ENCODE measurements at regions not wholly inside any gene's neighbourhood (a gene's known extent, or its start where the extent isn't known, plus 50 kb on each side); places are given as distances from the start of the nearest gene placed in this dataset.

DNA sequence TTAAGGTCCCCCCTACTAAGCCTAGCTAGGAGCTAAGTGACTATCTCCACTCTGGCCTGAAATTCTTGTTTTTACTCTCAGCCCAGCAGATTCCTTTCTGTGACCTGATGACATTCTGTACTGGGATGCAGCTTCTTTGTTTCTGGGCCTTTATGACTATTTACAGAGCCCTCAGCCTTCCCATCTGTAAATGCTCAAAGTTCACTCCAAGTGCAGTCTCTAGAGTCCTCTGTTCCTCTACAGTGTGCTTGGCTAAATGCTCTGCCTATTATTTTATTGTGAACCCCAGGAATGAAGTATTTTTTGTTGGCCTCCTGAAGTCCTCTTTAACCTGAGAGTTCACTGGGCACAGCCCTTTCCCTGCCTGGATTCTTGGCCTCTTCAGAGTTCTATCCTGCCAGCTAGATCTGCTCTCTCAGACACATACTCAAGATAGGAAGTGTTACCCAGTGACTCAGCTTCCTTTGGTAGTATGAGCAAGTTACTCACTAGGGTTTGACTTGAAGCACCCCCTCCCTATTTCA, 278.1 kb upstream of the P2RY1 start:
- DNase-seq (ENCODE audit: low read depth, low spot score), result no peak
- Histone ChIP-seq H3K36me3 (ENCODE audit: insufficient read depth, insufficient read length, low read length) (no peaks in the 10 kb centered on the region), H3K9me3 (ENCODE audit: insufficient read depth, low read length) (no peaks in the 10 kb centered on the region), H3K9ac (ENCODE audit: insufficient read length, low read depth) (no peak overlapping the region), H3K4me1 (ENCODE audit: insufficient read depth, insufficient read length) (no peaks in the 10 kb centered on the region), H3K27me3 (ENCODE audit: insufficient read depth, insufficient read length) (no peaks in the 10 kb centered on the region), H3K4me3 (ENCODE audit: insufficient read length, low read depth) (no peak overlapping the region)
- TF ChIP-seq ZNF274 (IDR thresholded peaks at IDR 0.05; ENCODE audit: low read depth, low read length) (no peak), SUZ12 (IDR thresholded peaks at IDR 0.05; ENCODE audit: extremely low read depth, insufficient read depth, insufficient read length) (no peak)

DNA sequence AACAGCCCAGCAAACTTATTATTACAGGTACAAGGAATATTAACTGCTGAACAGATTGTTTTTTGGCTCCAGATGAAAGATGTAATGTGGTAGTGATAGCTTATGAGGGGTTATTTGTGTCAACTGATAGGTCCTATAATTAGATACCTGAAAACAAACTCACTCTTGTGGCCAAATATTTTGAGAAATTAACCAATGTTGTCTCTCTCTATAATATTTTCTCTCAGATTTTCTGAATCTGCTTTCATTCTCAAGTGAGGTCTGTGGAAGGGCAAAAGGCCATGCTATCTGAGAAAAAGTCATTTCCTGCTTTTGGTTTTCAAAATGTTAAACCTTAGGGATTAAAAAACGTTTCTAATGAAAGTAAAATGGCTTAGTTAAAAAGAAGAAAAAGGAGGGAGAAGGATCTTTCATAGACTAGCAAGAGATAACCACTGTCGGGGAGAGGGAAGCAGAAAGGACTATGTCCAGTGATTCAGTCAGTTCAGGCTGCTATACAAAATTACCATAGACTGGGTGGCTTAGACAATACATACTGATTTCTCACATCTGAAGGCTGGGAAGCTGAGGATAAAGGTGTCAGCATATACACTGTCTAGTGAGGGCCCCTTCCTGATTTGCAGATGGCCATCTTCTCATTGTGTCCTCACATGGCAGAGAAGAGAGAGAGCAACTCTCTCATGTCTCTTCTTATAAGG, 277.5 kb upstream of the P2RY1 start:
- no peak for DNase-seq (ENCODE audit: low read depth, low spot score)
- no peak overlapping the region for H3K4me3 ChIP-seq (ENCODE audit: insufficient read length, low read depth)

GRCh38 chr3:152558386-152558785, 276.5 kb upstream of the P2RY1 start:
- Histone ChIP-seq H3K4me1 (ENCODE audit: insufficient read depth, insufficient read length) (no peaks in the 10 kb centered on the region), H3K4me3 (ENCODE audit: insufficient read length, low read depth) (no peak overlapping the region), H3K9ac (ENCODE audit: insufficient read length, low read depth) (no peak overlapping the region), H3K27me3 (ENCODE audit: insufficient read depth, insufficient read length) (no peaks in the 10 kb centered on the region), H3K9me3 (ENCODE audit: insufficient read depth, low read length) (no peaks in the 10 kb centered on the region), H3K36me3 (ENCODE audit: insufficient read depth, insufficient read length, low read length) (no peaks in the 10 kb centered on the region)
- DNase-seq (ENCODE audit: low read depth, low spot score), result no peak
- no peak for TF ChIP-seq YY1 (IDR thresholded peaks at IDR 0.05; ENCODE audit: insufficient read depth, insufficient read length)
- no peak for TF ChIP-seq ZNF274 (IDR thresholded peaks at IDR 0.05; ENCODE audit: low read depth, low read length)
- no peak for TF ChIP-seq SUZ12 (IDR thresholded peaks at IDR 0.05; ENCODE audit: extremely low read depth, insufficient read depth, insufficient read length)

More for the DNA sequence above, 277.5 kb upstream of the P2RY1 start:
- Histone ChIP-seq H3K27me3 (ENCODE audit: insufficient read depth, insufficient read length) (no peaks in the 10 kb centered on the region), H3K36me3 (ENCODE audit: insufficient read depth, insufficient read length, low read length) (no peaks in the 10 kb centered on the region), H3K9ac (ENCODE audit: insufficient read length, low read depth) (no peak overlapping the region), H3K9me3 (ENCODE audit: insufficient read depth, low read length) (no peaks in the 10 kb centered on the region), H3K4me1 (ENCODE audit: insufficient read depth, insufficient read length) (no peaks in the 10 kb centered on the region)
- TF ChIP-seq ZNF274 (IDR thresholded peaks at IDR 0.05; ENCODE audit: low read depth, low read length) (no peak), SUZ12 (IDR thresholded peaks at IDR 0.05; ENCODE audit: extremely low read depth, insufficient read depth, insufficient read length) (no peak), YY1 (IDR thresholded peaks at IDR 0.05; ENCODE audit: insufficient read depth, insufficient read length) (no peak)

GRCh38 chr3:152559246-152559645, 275.7 kb upstream of the P2RY1 start:
- H3K9me3 ChIP-seq (ENCODE audit: insufficient read depth, low read length), result no peaks in the 10 kb centered on the region
- no peak overlapping the region for H3K9ac ChIP-seq (ENCODE audit: insufficient read length, low read depth)
- no peaks in the 10 kb centered on the region for H3K27me3 ChIP-seq (ENCODE audit: insufficient read depth, insufficient read length)
- no peak for DNase-seq (ENCODE audit: low read depth, low spot score)
- no peaks in the 10 kb centered on the region for H3K36me3 ChIP-seq (ENCODE audit: insufficient read depth, insufficient read length, low read length)
- H3K4me3 ChIP-seq (ENCODE audit: insufficient read length, low read depth), result no peak overlapping the region
- TF ChIP-seq ZNF274 (IDR thresholded peaks at IDR 0.05; ENCODE audit: low read depth, low read length) (no peak), YY1 (IDR thresholded peaks at IDR 0.05; ENCODE audit: insufficient read depth, insufficient read length) (no peak), SUZ12 (IDR thresholded peaks at IDR 0.05; ENCODE audit: extremely low read depth, insufficient read depth, insufficient read length) (no peak)
- H3K4me1 ChIP-seq (ENCODE audit: insufficient read depth, insufficient read length), result no peaks in the 10 kb centered on the region

DNA sequence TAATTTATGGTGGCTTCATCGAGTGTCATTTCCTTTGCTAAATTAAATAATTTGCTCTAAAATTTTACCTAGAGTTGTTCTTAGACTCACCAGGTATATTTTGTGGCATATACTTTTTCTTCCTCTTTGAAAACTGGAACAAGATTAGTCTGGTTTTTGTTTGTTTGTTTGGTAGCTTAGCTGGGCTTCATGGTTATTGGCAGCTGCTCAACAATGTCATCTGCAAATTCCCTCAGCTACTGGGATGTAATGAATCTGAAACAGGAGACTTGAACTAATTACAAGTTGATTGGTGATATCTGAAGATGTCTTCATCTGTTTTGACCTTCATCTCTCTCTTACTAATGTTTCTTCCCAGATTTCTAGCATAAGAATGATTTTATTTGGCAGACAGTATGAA, 270.5 kb upstream of the P2RY1 start:
- Histone ChIP-seq H3K4me1 (ENCODE audit: insufficient read depth, insufficient read length) (no peaks in the 10 kb centered on the region), H3K36me3 (ENCODE audit: insufficient read depth, insufficient read length, low read length) (no peaks in the 10 kb centered on the region), H3K9ac (ENCODE audit: insufficient read length, low read depth) (no peak overlapping the region), H3K27me3 (ENCODE audit: insufficient read depth, insufficient read length) (no peaks in the 10 kb centered on the region), H3K4me3 (ENCODE audit: insufficient read length, low read depth) (no peak overlapping the region), H3K9me3 (ENCODE audit: insufficient read depth, low read length) (no peaks in the 10 kb centered on the region)
- TF ChIP-seq SUZ12 (IDR thresholded peaks at IDR 0.05; ENCODE audit: extremely low read depth, insufficient read depth, insufficient read length) (no peak), ZNF274 (IDR thresholded peaks at IDR 0.05; ENCODE audit: low read depth, low read length) (no peak), YY1 (IDR thresholded peaks at IDR 0.05; ENCODE audit: insufficient read depth, insufficient read length) (no peak)
- no peak for DNase-seq (ENCODE audit: low read depth, low spot score)

- Histone ChIP-seq H3K9ac (ENCODE audit: insufficient read length, low read depth) (no peak overlapping the region), H3K9me3 (ENCODE audit: insufficient read depth, low read length) (no peaks in the 10 kb centered on the region), H3K4me1 (ENCODE audit: insufficient read depth, insufficient read length) (no peaks in the 10 kb centered on the region), H3K27me3 (ENCODE audit: insufficient read depth, insufficient read length) (no peaks in the 10 kb centered on the region), H3K4me3 (ENCODE audit: insufficient read length, low read depth) (no peak overlapping the region), H3K36me3 (ENCODE audit: insufficient read depth, insufficient read length, low read length) (no peaks in the 10 kb centered on the region)
- DNase-seq (ENCODE audit: low read depth, low spot score), result peak; percentile 39
- no peak for TF ChIP-seq SUZ12 (IDR thresholded peaks at IDR 0.05; ENCODE audit: extremely low read depth, insufficient read depth, insufficient read length)
- TF ChIP-seq ZNF274 (IDR thresholded peaks at IDR 0.05; ENCODE audit: low read depth, low read length), result no peak
- TF ChIP-seq YY1 (IDR thresholded peaks at IDR 0.05; ENCODE audit: insufficient read depth, insufficient read length), result no peak
Observed at GRCh38 chr3:152574461-152575079, 260.4 kb upstream of the P2RY1 start.

GRCh38 chr3:152578769-152579168, 256.2 kb upstream of the P2RY1 start:
- H3K9ac ChIP-seq (ENCODE audit: insufficient read length, low read depth), result no peak overlapping the region
- H3K9me3 ChIP-seq (ENCODE audit: insufficient read depth, low read length), result no peaks in the 10 kb centered on the region
- H3K4me1 ChIP-seq (ENCODE audit: insufficient read depth, insufficient read length), result no peaks in the 10 kb centered on the region
- H3K4me3 ChIP-seq (ENCODE audit: insufficient read length, low read depth), result no peak overlapping the region
- H3K36me3 ChIP-seq (ENCODE audit: insufficient read depth, insufficient read length, low read length), result no peaks in the 10 kb centered on the region
- no peaks in the 10 kb centered on the region for H3K27me3 ChIP-seq (ENCODE audit: insufficient read depth, insufficient read length)
- TF ChIP-seq ZNF274 (IDR thresholded peaks at IDR 0.05; ENCODE audit: low read depth, low read length) (no peak), SUZ12 (IDR thresholded peaks at IDR 0.05; ENCODE audit: extremely low read depth, insufficient read depth, insufficient read length) (no peak), YY1 (IDR thresholded peaks at IDR 0.05; ENCODE audit: insufficient read depth, insufficient read length) (no peak)
- DNase-seq (ENCODE audit: low read depth, low spot score), result no peak
